Type B pancreatic cell (in vitro differentiated cells): ENCODE measurements at regions not wholly inside any gene's neighbourhood (a gene's known extent, or its start where the extent isn't known, plus 50 kb on each side); places are given as distances from the start of the nearest gene placed in this dataset.
"Not testable (repeated sequence)": the region's sequence is repeated elsewhere in the genome, so short reads cannot be mapped to it uniquely, and the experiment has no call there.

Experiments
- DNase-seq: peaks from one replicate; pipeline ENCODE4 v3.0.0; 2021; ENCODE audit warnings: mixed read lengths; ENCODE audit not compliant: unreplicated experiment; ENCODE audit errors: extremely low spot score
- H3K27ac Mint-ChIP-seq: 2 replicates; pipeline ENCODE4 v1.8.0; 2021; ENCODE audit warnings: mild to moderate bottlenecking, mixed read lengths
- H3K27me3 Mint-ChIP-seq: 2 replicates; pipeline ENCODE4 v1.8.0; 2021; ENCODE audit warnings: mixed read lengths
- H3K36me3 Mint-ChIP-seq: 2 replicates; pipeline ENCODE4 v1.8.0; 2021; ENCODE audit warnings: mixed read lengths
- H3K4me1 Mint-ChIP-seq: one replicate; pipeline ENCODE4 v1.8.0; 2021; ENCODE audit warnings: mixed read lengths; ENCODE audit not compliant: unreplicated experiment
- H3K4me3 Mint-ChIP-seq: 2 replicates; pipeline ENCODE4 v1.8.0; 2021; ENCODE audit warnings: mild to moderate bottlenecking, mixed read lengths
- H3K9me3 Mint-ChIP-seq: 2 replicates; pipeline ENCODE4 v1.8.0; 2021; ENCODE audit warnings: mixed read lengths
- TF ChIP-seq, protein P1 (sequence below): fragments of 200-600 bp; sonication (generic); conservative IDR thresholded peaks from 2 replicates; pipeline ENCODE4 v1.5.0; 2021; ENCODE audit warnings: antibody characterized with exemption, mild to moderate bottlenecking

DNA sequence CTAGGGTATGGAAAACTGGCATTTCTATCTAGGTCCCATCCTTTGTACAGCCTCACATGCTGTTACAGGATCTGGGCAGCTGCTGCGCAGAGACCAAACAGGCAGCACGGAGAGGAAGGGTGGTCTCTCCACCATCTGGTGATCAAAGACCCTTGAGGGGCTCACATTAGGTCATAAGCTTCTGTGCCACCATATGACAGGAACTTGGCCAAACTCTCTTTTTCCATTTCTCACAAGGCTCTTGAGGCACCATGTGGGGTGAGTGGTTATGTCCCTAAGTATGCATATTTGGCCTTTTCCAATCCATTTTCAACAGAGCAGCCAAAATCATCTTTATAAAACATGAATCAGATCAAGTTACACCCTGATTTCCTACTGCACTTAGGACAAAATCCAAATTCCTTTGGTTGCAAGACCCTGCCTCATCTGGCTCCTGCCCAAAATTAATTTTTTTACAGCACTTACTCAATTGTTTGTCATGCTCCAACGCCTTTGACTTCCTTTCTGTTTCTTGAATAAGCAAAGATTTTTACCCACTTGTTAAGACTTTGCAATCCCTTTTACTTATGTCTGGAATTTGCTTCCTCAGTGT, 730.0 kb downstream of the MAT2B start:
- Mint-ChIP-seq H3K4me1 (no peaks in the 10 kb centered on the region), H3K4me3 (no peak overlapping the region), H3K27ac (no peak overlapping the region), H3K9me3 (no peaks in the 10 kb centered on the region), H3K27me3 (no peaks in the 10 kb centered on the region), H3K36me3 (no peaks in the 10 kb centered on the region)
- DNase-seq: no peak
- TF ChIP-seq, protein P1, sequence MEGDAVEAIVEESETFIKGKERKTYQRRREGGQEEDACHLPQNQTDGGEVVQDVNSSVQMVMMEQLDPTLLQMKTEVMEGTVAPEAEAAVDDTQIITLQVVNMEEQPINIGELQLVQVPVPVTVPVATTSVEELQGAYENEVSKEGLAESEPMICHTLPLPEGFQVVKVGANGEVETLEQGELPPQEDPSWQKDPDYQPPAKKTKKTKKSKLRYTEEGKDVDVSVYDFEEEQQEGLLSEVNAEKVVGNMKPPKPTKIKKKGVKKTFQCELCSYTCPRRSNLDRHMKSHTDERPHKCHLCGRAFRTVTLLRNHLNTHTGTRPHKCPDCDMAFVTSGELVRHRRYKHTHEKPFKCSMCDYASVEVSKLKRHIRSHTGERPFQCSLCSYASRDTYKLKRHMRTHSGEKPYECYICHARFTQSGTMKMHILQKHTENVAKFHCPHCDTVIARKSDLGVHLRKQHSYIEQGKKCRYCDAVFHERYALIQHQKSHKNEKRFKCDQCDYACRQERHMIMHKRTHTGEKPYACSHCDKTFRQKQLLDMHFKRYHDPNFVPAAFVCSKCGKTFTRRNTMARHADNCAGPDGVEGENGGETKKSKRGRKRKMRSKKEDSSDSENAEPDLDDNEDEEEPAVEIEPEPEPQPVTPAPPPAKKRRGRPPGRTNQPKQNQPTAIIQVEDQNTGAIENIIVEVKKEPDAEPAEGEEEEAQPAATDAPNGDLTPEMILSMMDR: no peak

DNA sequence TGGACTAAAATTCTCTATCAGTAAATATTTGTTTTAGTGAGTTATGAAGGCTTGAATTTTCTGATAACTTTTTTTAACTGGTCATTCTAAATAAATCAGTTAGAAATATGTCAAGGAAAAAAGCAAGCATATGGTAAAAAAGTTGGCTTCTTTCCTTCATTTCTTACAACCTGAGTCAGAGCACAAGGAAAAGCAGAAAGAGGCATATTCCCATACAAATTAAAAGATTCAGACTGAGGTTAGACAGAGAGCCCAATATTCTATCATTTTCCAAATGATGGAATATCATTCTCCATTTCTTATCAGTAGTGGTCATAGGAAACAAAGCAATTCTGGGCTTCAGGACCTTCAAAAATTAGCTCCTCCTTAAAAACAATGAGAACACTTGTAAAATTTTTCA, 732.1 kb downstream of the MAT2B start:
- no peak overlapping the region for H3K27ac Mint-ChIP-seq
- H3K9me3 Mint-ChIP-seq: no peaks in the 10 kb centered on the region
- no peak overlapping the region for H3K4me3 Mint-ChIP-seq
- peaks cover 2% of the 10 kb centered on the region for H3K27me3 Mint-ChIP-seq
- H3K4me1 Mint-ChIP-seq: no peaks in the 10 kb centered on the region
- peaks cover 3% of the 10 kb centered on the region for H3K36me3 Mint-ChIP-seq
- TF ChIP-seq, protein P1: no peak
- no peak for DNase-seq

DNA sequence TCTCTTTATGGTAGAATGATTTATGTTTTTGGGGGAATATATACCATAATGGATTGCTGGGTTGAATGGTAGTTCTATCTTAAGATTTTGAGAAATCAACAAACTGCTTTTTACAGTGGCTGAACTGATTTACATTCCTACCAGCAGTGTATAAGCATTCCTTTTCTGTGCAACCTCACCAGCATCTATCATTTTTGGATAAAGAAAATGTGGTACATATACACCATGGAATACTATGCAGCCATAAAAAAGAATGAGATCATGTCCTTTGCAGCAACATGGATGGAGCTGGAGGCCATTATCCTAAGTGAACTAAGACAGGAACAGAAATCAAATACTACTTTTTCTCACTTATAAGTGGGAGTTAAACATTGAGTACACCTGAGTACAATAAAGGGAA, 746.4 kb downstream of the MAT2B start:
- H3K9me3 Mint-ChIP-seq, H3K4me1 Mint-ChIP-seq, H3K27me3 Mint-ChIP-seq, H3K36me3 Mint-ChIP-seq, H3K27ac Mint-ChIP-seq, DNase-seq, H3K4me3 Mint-ChIP-seq: not testable (repeated sequence)

DNA sequence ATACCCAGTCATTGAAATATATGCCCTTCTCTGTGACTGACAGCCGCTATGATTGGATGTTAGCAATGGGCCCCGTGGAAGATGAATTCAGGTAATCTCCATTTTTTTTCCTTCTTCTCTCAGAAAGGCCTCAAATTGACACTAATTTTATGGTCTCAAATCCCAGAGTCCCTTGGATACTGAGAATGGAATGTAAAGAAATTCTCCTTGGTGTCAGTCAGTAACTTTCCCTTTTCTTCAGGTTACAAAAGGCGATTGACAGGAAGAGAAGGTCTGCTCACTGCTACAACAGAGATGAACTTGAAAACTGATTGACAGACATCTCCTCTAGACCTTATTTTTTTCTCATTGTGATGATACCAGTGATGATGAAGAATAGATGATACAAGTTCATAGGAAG, 748.3 kb downstream of the MAT2B start:
- Mint-ChIP-seq H3K4me1 (no peaks in the 10 kb centered on the region), H3K9me3 (no peaks in the 10 kb centered on the region), H3K27ac (no peak overlapping the region), H3K4me3 (no peak overlapping the region), H3K27me3 (peaks cover 6% of the 10 kb centered on the region), H3K36me3 (no peaks in the 10 kb centered on the region)
- TF ChIP-seq, protein P1: no peak
- DNase-seq: no peak

- Mint-ChIP-seq H3K36me3 (no peaks in the 10 kb centered on the region), H3K9me3 (no peaks in the 10 kb centered on the region), H3K4me3 (no peak overlapping the region), H3K27ac (no peak overlapping the region), H3K4me1 (no peaks in the 10 kb centered on the region), H3K27me3 (peaks cover 9% of the 10 kb centered on the region)
- TF ChIP-seq, protein P1: peak; percentile 41
- no peak for DNase-seq
Observed at GRCh38 chr5:164255598-164256213, 750.3 kb downstream of the MAT2B start.

GRCh38 chr5:164256351-164256750, 750.9 kb downstream of the MAT2B start:
- Mint-ChIP-seq H3K27ac (no peak overlapping the region), H3K4me3 (no peak overlapping the region), H3K4me1 (no peaks in the 10 kb centered on the region), H3K36me3 (no peaks in the 10 kb centered on the region), H3K27me3 (peaks cover 9% of the 10 kb centered on the region), H3K9me3 (no peaks in the 10 kb centered on the region)
- DNase-seq: no peak
- TF ChIP-seq, protein P1: no peak
